GM12878 (cell line): ENCODE measurements at regions not wholly inside any gene's neighbourhood (a gene's known extent, or its start where the extent isn't known, plus 50 kb on each side); places are given as distances from the start of the nearest gene placed in this dataset.

Experiments used
- ATAC-seq: fragments of 200-7000 bp; cut with Tn5 transposase; 3 replicates; pipeline ENCODE4 v1.9.1; 2020; ENCODE audit warnings: mild to moderate bottlenecking, moderate library complexity
- BruUV-seq: library from RNA; stranded (reverse); fragments of 400-500 nt; replicated peaks from 2 replicates; lab custom pipeline; 2021; lab: Mats Ljungman, UMichigan
- CTCF ChIA-PET: fragments of 300-600 bp; sonication (Branson Sonifier 250); formaldehyde crosslinking; extraction: SDS; loops from one replicate; lab custom pipeline; 2021; ENCODE audit warnings: inconsistent platforms; lab: Yijun Ruan, JAX
- POLR2A ChIA-PET: fragments of 350-600 bp; formaldehyde crosslinking; extraction: SDS; loops from one replicate; lab custom pipeline; 2021; ENCODE audit warnings: inconsistent platforms; lab: Charles Lee
- RAD21 ChIA-PET: fragments of 300-600 bp; sonication (Branson Sonifier 250); formaldehyde crosslinking; loops from one replicate; lab custom pipeline; 2023; ENCODE audit warnings: antibody characterized with exemption; ENCODE audit not compliant: unreplicated experiment; lab: Charles Lee
- SMC1A ChIA-PET: fragments of 300-600 bp; sonication (Branson Sonifier 250); formaldehyde crosslinking; loops from one replicate; lab custom pipeline; 2023; ENCODE audit not compliant: unreplicated experiment, uncharacterized antibody; lab: Charles Lee
- DNase-seq: peaks from one replicate; pipeline ENCODE4 v3.0.0-alpha.2; 2011; ENCODE audit warnings: low read depth, low spot score
- FAIRE-seq: peaks from 3 replicates; lab custom pipeline; 2011; peaks lifted over from hg19 to GRCh38; lab: Jason Lieb, UNC
- H2AFZ ChIP-seq: 2 replicates; pipeline ENCODE4 v1.6.0; 2011; ENCODE audit warnings: low read depth, low read length, control low read depth; ENCODE audit not compliant: control insufficient read depth
- H3K27ac ChIP-seq: 2 replicates; pipeline ENCODE4 v1.5.1; 2011; ENCODE audit warnings: control low read depth; ENCODE audit not compliant: control insufficient read depth, insufficient read depth
- H3K27me3 ChIP-seq, 2 experiments: replicated peaks in 1 of 2; 2 replicates each; pipeline versions ENCODE4 v1.6.0 to v1.6.1; 2011; ENCODE audit warnings: low read length in 1 of 2; ENCODE audit not compliant: control insufficient read depth in 2 of 2, insufficient read depth in 2 of 2
- H3K36me3 ChIP-seq, 2 experiments: 2 replicates each; pipeline ENCODE4 v1.5.1; 2011; ENCODE audit warnings: low read length in 1 of 2; ENCODE audit not compliant: control insufficient read depth in 2 of 2, insufficient read depth in 2 of 2
- H3K4me1 ChIP-seq: 2 replicates; pipeline ENCODE4 v1.6.1; 2011; ENCODE audit warnings: mild to moderate bottlenecking, low read length, moderate library complexity, mixed read lengths; ENCODE audit not compliant: control insufficient read depth, insufficient read depth
- H3K4me2 ChIP-seq: 2 replicates; pipeline ENCODE4 v1.6.0; 2011; ENCODE audit warnings: control low read depth; ENCODE audit not compliant: control insufficient read depth, insufficient read depth
- H3K4me3 ChIP-seq: fragments of 200-600 bp; sonication (generic); 2 replicates; pipeline ENCODE4 v1.5.1; 2016
- H3K79me2 ChIP-seq: 2 replicates; pipeline ENCODE4 v1.6.0; 2011; ENCODE audit warnings: low read length; ENCODE audit not compliant: control insufficient read depth, insufficient read depth
- H3K9ac ChIP-seq: 2 replicates; pipeline ENCODE4 v1.8.0; 2011; ENCODE audit warnings: low read length, control low read depth, mixed read lengths; ENCODE audit not compliant: control insufficient read depth, insufficient read depth
- H3K9me3 ChIP-seq: replicated peaks from 3 replicates; pipeline ENCODE4 v1.5.1; 2011; ENCODE audit warnings: mild to moderate bottlenecking, low read length; ENCODE audit not compliant: control insufficient read depth, insufficient read depth
- H4K20me1 ChIP-seq: 2 replicates; pipeline ENCODE4 v1.6.0; 2011; ENCODE audit not compliant: control insufficient read depth, insufficient read depth
- CBFB ChIP-seq: IDR thresholded peaks from 2 replicates; pipeline ENCODE4 v1.6.1; 2016; ENCODE audit warnings: antibody characterized with exemption, low read depth
- CHD2 ChIP-seq: IDR thresholded peaks from 2 replicates; pipeline ENCODE4 v1.6.1; 2011; ENCODE audit warnings: low read depth, low read length, improper control_type of control experiment, borderline replicate concordance
- DPF2 ChIP-seq: fragments of 450-650 bp; IDR thresholded peaks from 2 replicates; pipeline ENCODE4 v1.6.1; 2017; ENCODE audit warnings: mild to moderate bottlenecking
- EP300 ChIP-seq, 2 experiments: fragments of 150-350 bp in 1 of 2; IDR thresholded peaks; 2 replicates each; pipeline ENCODE4 v1.6.1; 2011 to 2012; ENCODE audit warnings: low read depth in 2 of 2, low read length in 2 of 2, borderline replicate concordance in 1 of 2, improper control_type of control experiment in 1 of 2, inconsistent platforms in 1 of 2; ENCODE audit not compliant: control insufficient read depth in 1 of 2
- EZH2 ChIP-seq: IDR thresholded peaks from 2 replicates; pipeline ENCODE4 v1.6.1; 2012; ENCODE audit warnings: low read depth, mild to moderate bottlenecking, control low read depth, inconsistent platforms, low read length, borderline replicate concordance; ENCODE audit not compliant: control insufficient read depth
- IRF4 ChIP-seq: IDR thresholded peaks from 2 replicates; pipeline ENCODE4 v1.6.1; 2011; ENCODE audit warnings: low read depth, low read length
- JUNB ChIP-seq: IDR thresholded peaks from 2 replicates; pipeline ENCODE4 v1.6.1; 2016; ENCODE audit warnings: antibody characterized with exemption, mild to moderate bottlenecking
- JUND ChIP-seq: IDR thresholded peaks from 2 replicates; pipeline ENCODE4 v1.6.1; 2012; ENCODE audit warnings: low read depth, mild to moderate bottlenecking, low read length, improper control_type of control experiment, moderate library complexity
- MXI1 ChIP-seq: fragments of 150-350 bp; IDR thresholded peaks from 2 replicates; pipeline ENCODE4 v1.6.1; 2011; ENCODE audit warnings: low read depth, mild to moderate bottlenecking, inconsistent platforms, low read length, improper control_type of control experiment
- NFXL1 ChIP-seq: fragments of 450-650 bp; IDR thresholded peaks from 2 replicates; pipeline ENCODE4 v1.6.1; 2017; ENCODE audit warnings: antibody characterized with exemption, mild to moderate bottlenecking, borderline replicate concordance
- STAT3 ChIP-seq: IDR thresholded peaks from 2 replicates; pipeline ENCODE4 v1.6.1; 2011; ENCODE audit warnings: low read depth, low read length, improper control_type of control experiment
- SUZ12 ChIP-seq: fragments of 200-600 bp; sonication (generic); IDR thresholded peaks from one replicate; pipeline ENCODE4 v1.6.1; 2018; ENCODE audit warnings: antibody characterized with exemption, mild to moderate bottlenecking; ENCODE audit not compliant: unreplicated experiment
- TCF7 ChIP-seq: IDR thresholded peaks from 2 replicates; pipeline ENCODE4 v1.6.1; 2014; ENCODE audit warnings: antibody characterized with exemption, borderline replicate concordance
- WRNIP1 ChIP-seq: IDR thresholded peaks from 2 replicates; pipeline ENCODE4 v1.6.1; 2011; ENCODE audit warnings: low read depth, low read length, improper control_type of control experiment, borderline replicate concordance
- ZSCAN29 ChIP-seq: fragments of 450-650 bp; IDR thresholded peaks from 2 replicates; pipeline ENCODE4 v1.6.1; 2017; ENCODE audit warnings: mild to moderate bottlenecking, moderate library complexity
- WGBS: methylation state at CpG from one replicate; pipeline ENCODE4 v1.1.6; 2016; ENCODE audit warnings: low lambda C conversion rate; ENCODE audit not compliant: insufficient replicate concordance, insufficient coverage; ENCODE audit errors: missing lambda C conversion rate; 5-methylcytosine and 5-hydroxymethylcytosine counted together
- in situ Hi-C: fragments of 300-500 bp; cut with MboI; formaldehyde crosslinking; loops from 9 replicates; pipeline ENCODE4 v1.14.3; 2018; ENCODE audit warnings: mixed read lengths
- intact Hi-C: fragments of 100-400 bp; cut with micrococcal nuclease; formaldehyde crosslinking; loops from one replicate; pipeline ENCODE4 v1.14.2; 2022; ENCODE audit not compliant: unreplicated experiment
- TF ChIP-seq, protein P1 (sequence below): fragments of 450-650 bp; IDR thresholded peaks from 2 replicates; pipeline ENCODE4 v1.6.1; 2017; ENCODE audit warnings: mild to moderate bottlenecking, moderate library complexity

GRCh38 chr9:26324786-26325443 is 567.7 kb downstream of the CAAP1 start:
- Histone ChIP-seq H4K20me1 (no peaks in the 10 kb centered on the region), H3K36me3 (no peaks in the 10 kb centered on the region), H3K79me2 (no peaks in the 10 kb centered on the region), H3K4me1 (no peaks in the 10 kb centered on the region), H3K27me3 (no peaks in the 10 kb centered on the region), H3K9ac (no peak overlapping the region), H2AFZ (no peak overlapping the region), H3K4me3 (no peak overlapping the region), H3K4me2 (no peak overlapping the region), H3K9me3 (no peaks in the 10 kb centered on the region), H3K27ac (no peak overlapping the region)
- SMC1A ChIA-PET: interaction anchor here (0.8 to 2.8 kb wide), 4 partner anchors 17 to 360 kb away, joined by 3 to 11 read pairs (median 3); no protein-coding TSS in a partner anchor
- RAD21 ChIA-PET: no interaction called here
- no peak for TF ChIP-seq DPF2
- TF ChIP-seq MXI1: no peak
- TF ChIP-seq STAT3: no peak
- TF ChIP-seq EZH2: no peak
- no peak for TF ChIP-seq EP300 (IDR thresholded peaks at IDR 0.05; ENCODE audit: borderline replicate concordance in 1 of 2, control insufficient read depth in 1 of 2, low read depth in 2 of 2, low read length in 2 of 2)
- no peak for TF ChIP-seq WRNIP1
- no peak for TF ChIP-seq ZSCAN29
- TF ChIP-seq CBFB: no peak
- no peak for TF ChIP-seq NFXL1
- no peak for TF ChIP-seq JUNB
- TF ChIP-seq, protein P1, sequence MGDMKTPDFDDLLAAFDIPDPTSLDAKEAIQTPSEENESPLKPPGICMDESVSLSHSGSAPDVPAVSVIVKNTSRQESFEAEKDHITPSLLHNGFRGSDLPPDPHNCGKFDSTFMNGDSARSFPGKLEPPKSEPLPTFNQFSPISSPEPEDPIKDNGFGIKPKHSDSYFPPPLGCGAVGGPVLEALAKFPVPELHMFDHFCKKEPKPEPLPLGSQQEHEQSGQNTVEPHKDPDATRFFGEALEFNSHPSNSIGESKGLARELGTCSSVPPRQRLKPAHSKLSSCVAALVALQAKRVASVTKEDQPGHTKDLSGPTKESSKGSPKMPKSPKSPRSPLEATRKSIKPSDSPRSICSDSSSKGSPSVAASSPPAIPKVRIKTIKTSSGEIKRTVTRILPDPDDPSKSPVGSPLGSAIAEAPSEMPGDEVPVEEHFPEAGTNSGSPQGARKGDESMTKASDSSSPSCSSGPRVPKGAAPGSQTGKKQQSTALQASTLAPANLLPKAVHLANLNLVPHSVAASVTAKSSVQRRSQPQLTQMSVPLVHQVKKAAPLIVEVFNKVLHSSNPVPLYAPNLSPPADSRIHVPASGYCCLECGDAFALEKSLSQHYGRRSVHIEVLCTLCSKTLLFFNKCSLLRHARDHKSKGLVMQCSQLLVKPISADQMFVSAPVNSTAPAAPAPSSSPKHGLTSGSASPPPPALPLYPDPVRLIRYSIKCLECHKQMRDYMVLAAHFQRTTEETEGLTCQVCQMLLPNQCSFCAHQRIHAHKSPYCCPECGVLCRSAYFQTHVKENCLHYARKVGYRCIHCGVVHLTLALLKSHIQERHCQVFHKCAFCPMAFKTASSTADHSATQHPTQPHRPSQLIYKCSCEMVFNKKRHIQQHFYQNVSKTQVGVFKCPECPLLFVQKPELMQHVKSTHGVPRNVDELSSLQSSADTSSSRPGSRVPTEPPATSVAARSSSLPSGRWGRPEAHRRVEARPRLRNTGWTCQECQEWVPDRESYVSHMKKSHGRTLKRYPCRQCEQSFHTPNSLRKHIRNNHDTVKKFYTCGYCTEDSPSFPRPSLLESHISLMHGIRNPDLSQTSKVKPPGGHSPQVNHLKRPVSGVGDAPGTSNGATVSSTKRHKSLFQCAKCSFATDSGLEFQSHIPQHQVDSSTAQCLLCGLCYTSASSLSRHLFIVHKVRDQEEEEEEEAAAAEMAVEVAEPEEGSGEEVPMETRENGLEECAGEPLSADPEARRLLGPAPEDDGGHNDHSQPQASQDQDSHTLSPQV: no peak
- no peak for TF ChIP-seq CHD2
- no peak for TF ChIP-seq SUZ12
- TF ChIP-seq IRF4: no peak
- no peak for TF ChIP-seq TCF7
- TF ChIP-seq JUND: no peak
- no TSS peak for BruUV-seq
- FAIRE-seq: no peak
- in situ Hi-C loops: loop anchor here (5.0 kb wide), 1 partner anchor 363 kb away; no protein-coding TSS in a partner anchor
- CTCF ChIA-PET: interaction anchor here (1.0 to 4.3 kb wide), 6 partner anchors 8 to 364 kb away, joined by 3 to 31 read pairs (median 6); no protein-coding TSS in a partner anchor
- DNase-seq: no peak
- no peak for ATAC-seq
- intact Hi-C loops: no loop called here
- 27% methylated on average over 10 of the region's 10 CpGs for WGBS
- POLR2A ChIA-PET: no interaction called here
